CD8-positive, alpha-beta memory T cell (primary cell): ENCODE measurements at regions not wholly inside any gene's neighbourhood (a gene's known extent, or its start where the extent isn't known, plus 50 kb on each side); places are given as distances from the start of the nearest gene placed in this dataset.
A peak's percentile ranks its signal among the peaks of the same experiment; 100 is the strongest.

Experiments used
- CTCF ChIA-PET: fragments of 350-600 bp; sonication (Branson Sonifier 250); formaldehyde crosslinking; loops from one replicate; lab custom pipeline; 2021; ENCODE audit warnings: antibody characterized with exemption; lab: Charles Lee
- POLR2A ChIA-PET: fragments of 350-600 bp; sonication (Branson Sonifier 250); formaldehyde crosslinking; loops from one replicate; lab custom pipeline; 2021; ENCODE audit warnings: antibody characterized with exemption; lab: Charles Lee
- DNase-seq, 5 donors: peaks; one replicate each; pipeline versions ENCODE4 v3.0.0 to v3.0.0-alpha.2; 2020 to 2022; ENCODE audit warnings: mixed read lengths in 1 of 5
- H3K27ac ChIP-seq: one replicate; pipeline ENCODE4 v1.7.0; 2013; ENCODE audit warnings: low read depth, mild to moderate bottlenecking, low read length, moderate library complexity
- H3K27me3 ChIP-seq: 2 replicates; pipeline ENCODE4 v1.7.0; 2013; ENCODE audit warnings: low read length, mild to moderate bottlenecking; ENCODE audit not compliant: insufficient read depth, poor library complexity, severe bottlenecking
- H3K36me3 ChIP-seq: 2 replicates; pipeline ENCODE4 v1.7.0; 2013; ENCODE audit warnings: mild to moderate bottlenecking, low read length, moderate library complexity; ENCODE audit not compliant: insufficient read depth
- H3K4me1 ChIP-seq: 2 replicates; pipeline ENCODE4 v1.7.0; 2013; ENCODE audit warnings: mild to moderate bottlenecking, low read length, moderate library complexity; ENCODE audit not compliant: insufficient read depth
- H3K4me3 ChIP-seq: 2 replicates; pipeline ENCODE4 v1.7.0; 2013; ENCODE audit warnings: mild to moderate bottlenecking, low read length
- H3K9me3 ChIP-seq: 2 replicates; pipeline ENCODE4 v1.7.0; 2013; ENCODE audit warnings: mild to moderate bottlenecking, low read length
- H3K27ac Mint-ChIP-seq, 8 donors: one replicate each; pipeline ENCODE4 v1.8.0; 2020 to 2021; ENCODE audit warnings: mixed read lengths in 8 of 8, mild to moderate bottlenecking in 6 of 8, inconsistent platforms in 3 of 8, moderate library complexity in 3 of 8
- H3K27me3 Mint-ChIP-seq, 2 donors: one replicate each; pipeline ENCODE4 v1.8.0; 2020 to 2021; ENCODE audit warnings: mixed read lengths in 2 of 2, mild to moderate bottlenecking in 1 of 2, moderate library complexity in 1 of 2
- H3K36me3 Mint-ChIP-seq, 3 donors: one replicate each; pipeline ENCODE4 v1.8.0; 2020 to 2021; ENCODE audit warnings: mixed read lengths in 3 of 3, inconsistent platforms in 1 of 3, mild to moderate bottlenecking in 1 of 3
- H3K4me1 Mint-ChIP-seq, 3 donors: one replicate each; pipeline ENCODE4 v1.8.0; 2020 to 2021; ENCODE audit warnings: mixed read lengths in 3 of 3, inconsistent platforms in 1 of 3, mild to moderate bottlenecking in 1 of 3
- H3K4me3 Mint-ChIP-seq, 7 donors: one replicate each; pipeline ENCODE4 v1.8.0; 2020 to 2021; ENCODE audit warnings: mixed read lengths in 7 of 7, mild to moderate bottlenecking in 6 of 7, moderate library complexity in 4 of 7, inconsistent platforms in 2 of 7
- H3K9me3 Mint-ChIP-seq, 5 donors: one replicate each; pipeline ENCODE4 v1.8.0; 2020 to 2022; ENCODE audit warnings: mixed read lengths in 5 of 5, mild to moderate bottlenecking in 3 of 5, moderate library complexity in 2 of 5, inconsistent platforms in 1 of 5

GRCh38 chr6:151681433-151682059, 125.9 kb upstream of the ESR1 start:
- ChIA-PET POLR2A (no interaction called here), CTCF (no interaction called here)
- Histone ChIP-seq H3K27me3 (no peaks in the 10 kb centered on the region), H3K36me3 (no peaks in the 10 kb centered on the region), H3K4me1 (no peaks in the 10 kb centered on the region), H3K27ac (no peak overlapping the region), H3K9me3 (no peaks in the 10 kb centered on the region), H3K4me3 (no peak overlapping the region)
- H3K27me3 Mint-ChIP-seq = peaks cover 3 to 4% of the 10 kb centered on the region in 2 donors
- DNase-seq = no peak
- peaks cover 0 to 2% (median 0%) of the 10 kb centered on the region in 3 donors for H3K4me1 Mint-ChIP-seq
- no peaks in the 10 kb centered on the region for H3K9me3 Mint-ChIP-seq
- H3K36me3 Mint-ChIP-seq = peaks cover 0 to 1% (median 0%) of the 10 kb centered on the region in 3 donors
- no peak overlapping the region for H3K27ac Mint-ChIP-seq
- no peak overlapping the region for H3K4me3 Mint-ChIP-seq

GRCh38 chr6:151682251-151682650, 125.2 kb upstream of the ESR1 start:
- peaks cover 0 to 2% (median 0%) of the 10 kb centered on the region in 3 donors for H3K4me1 Mint-ChIP-seq
- CTCF ChIA-PET = no interaction called here
- H3K27me3 Mint-ChIP-seq = peaks cover 4 to 7% of the 10 kb centered on the region in 2 donors
- POLR2A ChIA-PET = no interaction called here
- H3K9me3 ChIP-seq = no peaks in the 10 kb centered on the region
- H3K27ac ChIP-seq = no peak overlapping the region
- H3K4me3 Mint-ChIP-seq = no peak overlapping the region
- no peaks in the 10 kb centered on the region for H3K36me3 ChIP-seq
- no peaks in the 10 kb centered on the region for H3K9me3 Mint-ChIP-seq
- H3K4me3 ChIP-seq = no peak overlapping the region
- H3K27ac Mint-ChIP-seq = no peak overlapping the region
- no peaks in the 10 kb centered on the region for H3K4me1 ChIP-seq
- H3K36me3 Mint-ChIP-seq = peaks cover 0 to 1% (median 0%) of the 10 kb centered on the region in 3 donors
- no peak for DNase-seq
- no peaks in the 10 kb centered on the region for H3K27me3 ChIP-seq

- H3K36me3 ChIP-seq = no peaks in the 10 kb centered on the region
- no peaks in the 10 kb centered on the region for H3K27me3 ChIP-seq
- H3K4me1 Mint-ChIP-seq = peaks cover 0 to 2% (median 0%) of the 10 kb centered on the region in 3 donors
- no peaks in the 10 kb centered on the region for H3K9me3 Mint-ChIP-seq
- H3K27me3 Mint-ChIP-seq = peaks cover 4 to 7% of the 10 kb centered on the region in 2 donors
- DNase-seq = no peak
- peaks cover 0 to 1% (median 0%) of the 10 kb centered on the region in 3 donors for H3K36me3 Mint-ChIP-seq
- no peak overlapping the region for H3K27ac ChIP-seq
- POLR2A ChIA-PET = no interaction called here
- no peak overlapping the region for H3K4me3 ChIP-seq
- H3K4me3 Mint-ChIP-seq = no peak overlapping the region
- H3K9me3 ChIP-seq = no peaks in the 10 kb centered on the region
- no peaks in the 10 kb centered on the region for H3K4me1 ChIP-seq
- H3K27ac Mint-ChIP-seq = no peak overlapping the region
- CTCF ChIA-PET = no interaction called here
Measured at GRCh38 chr6:151682922-151683321, 124.6 kb upstream of the ESR1 start.

- Mint-ChIP-seq H3K27ac (no peak overlapping the region), H3K27me3 (peaks cover 4 to 7% of the 10 kb centered on the region in 2 donors), H3K36me3 (peaks cover 0 to 1% (median 0%) of the 10 kb centered on the region in 3 donors), H3K4me3 (no peak overlapping the region), H3K9me3 (no peaks in the 10 kb centered on the region), H3K4me1 (peaks cover 0 to 2% (median 0%) of the 10 kb centered on the region in 3 donors)
- H3K27ac ChIP-seq = no peak overlapping the region
- DNase-seq = no peak
- no peaks in the 10 kb centered on the region for H3K27me3 ChIP-seq
- no peak overlapping the region for H3K4me3 ChIP-seq
- ChIA-PET CTCF (no interaction called here), POLR2A (no interaction called here)
- no peaks in the 10 kb centered on the region for H3K36me3 ChIP-seq
- no peaks in the 10 kb centered on the region for H3K9me3 ChIP-seq
- H3K4me1 ChIP-seq = no peaks in the 10 kb centered on the region
Measured at GRCh38 chr6:151683381-151683780, 124.1 kb upstream of the ESR1 start.

GRCh38 chr6:151689499-151690201, 117.8 kb upstream of the ESR1 start:
- H3K36me3 Mint-ChIP-seq = no peaks in the 10 kb centered on the region
- POLR2A ChIA-PET = no interaction called here
- Histone ChIP-seq H3K27ac (no peak overlapping the region), H3K4me1 (peaks cover 4% of the 10 kb centered on the region), H3K36me3 (no peaks in the 10 kb centered on the region), H3K9me3 (no peaks in the 10 kb centered on the region), H3K27me3 (no peaks in the 10 kb centered on the region), H3K4me3 (no peak overlapping the region)
- H3K27me3 Mint-ChIP-seq = peaks cover 0 to 4% of the 10 kb centered on the region in 2 donors
- peak overlapping the region in 7 of 8 donors; percentile 32 to 87 (median 61) for H3K27ac Mint-ChIP-seq
- no peak for DNase-seq
- peak overlapping the region in 6 of 7 donors; percentile 16 to 83 (median 78) for H3K4me3 Mint-ChIP-seq
- H3K4me1 Mint-ChIP-seq = peaks cover 16 to 29% (median 27%) of the 10 kb centered on the region in 3 donors
- no peaks in the 10 kb centered on the region for H3K9me3 Mint-ChIP-seq
- CTCF ChIA-PET = interaction anchor here (1.0 to 1.8 kb wide), 5 partner anchors 10 to 436 kb away, joined by 3 to 8 read pairs (median 4); no protein-coding TSS in a partner anchor

- Histone ChIP-seq H3K4me3 (peak overlapping the region; percentile 44), H3K36me3 (no peaks in the 10 kb centered on the region), H3K27me3 (no peaks in the 10 kb centered on the region), H3K4me1 (peaks cover 4% of the 10 kb centered on the region), H3K27ac (no peak overlapping the region), H3K9me3 (no peaks in the 10 kb centered on the region)
- H3K4me3 Mint-ChIP-seq = peak overlapping the region; percentile 75 to 86 (median 82)
- peak overlapping the region; percentile 60 to 94 (median 81) for H3K27ac Mint-ChIP-seq
- POLR2A ChIA-PET = no interaction called here
- H3K4me1 Mint-ChIP-seq = peaks cover 16 to 29% (median 27%) of the 10 kb centered on the region in 3 donors
- DNase-seq = peak in 1 of 5 donors; percentile 18
- H3K36me3 Mint-ChIP-seq = no peaks in the 10 kb centered on the region
- peaks cover 0 to 4% of the 10 kb centered on the region in 2 donors for H3K27me3 Mint-ChIP-seq
- CTCF ChIA-PET = interaction anchor here (1.0 to 1.8 kb wide), 4 partner anchors 13 to 435 kb away, joined by 3 to 8 read pairs (median 4); no protein-coding TSS in a partner anchor
- H3K9me3 Mint-ChIP-seq = no peaks in the 10 kb centered on the region
Measured at GRCh38 chr6:151690303-151690702, 117.2 kb upstream of the ESR1 start.

GRCh38 chr6:151690768-151691562, 116.5 kb upstream of the ESR1 start:
- peaks cover 16 to 29% (median 27%) of the 10 kb centered on the region in 3 donors for H3K4me1 Mint-ChIP-seq
- peak overlapping the region; percentile 75 to 86 (median 82) for H3K4me3 Mint-ChIP-seq
- POLR2A ChIA-PET = no interaction called here
- Histone ChIP-seq H3K36me3 (no peaks in the 10 kb centered on the region), H3K27me3 (no peaks in the 10 kb centered on the region), H3K27ac (no peak overlapping the region), H3K4me3 (peak overlapping the region; percentile 44), H3K9me3 (no peaks in the 10 kb centered on the region), H3K4me1 (peaks cover 4% of the 10 kb centered on the region)
- DNase-seq = peak in 1 of 5 donors; percentile 23
- CTCF ChIA-PET = interaction anchor here (1.0 to 1.8 kb wide), 3 partner anchors 12 to 434 kb away, joined by 3 to 8 read pairs (median 5); no protein-coding TSS in a partner anchor
- no peaks in the 10 kb centered on the region for H3K9me3 Mint-ChIP-seq
- no peaks in the 10 kb centered on the region for H3K36me3 Mint-ChIP-seq
- peaks cover 0 to 4% of the 10 kb centered on the region in 2 donors for H3K27me3 Mint-ChIP-seq
- H3K27ac Mint-ChIP-seq = peak overlapping the region; percentile 60 to 94 (median 81)
